ENCODE measurements at regions not wholly inside any gene's neighbourhood (a gene's known extent, or its start where the extent isn't known, plus 50 kb on each side); places are given as distances from the start of the nearest gene placed in this dataset.

- no peaks in the 10 kb centered on the region for H3K4me1 Mint-ChIP-seq
- TF ChIP-seq CTCF (IDR thresholded peaks at IDR 0.05) (no peak), EZH2 (IDR thresholded peaks at IDR 0.05; ENCODE audit: borderline replicate concordance, insufficient read depth, low read depth, low read length, poor library complexity, severe bottlenecking) (no peak)
Observed at GRCh38 chr12:107973950-107974349, 155.1 kb upstream of the WSCD2 start.

GRCh38 chr12:107976331-107976730 is 152.8 kb upstream of the WSCD2 start:
- H2AFZ ChIP-seq (ENCODE audit: insufficient read depth, low read depth, low read length, poor library complexity, severe bottlenecking) = no peak overlapping the region
- no peaks in the 10 kb centered on the region for H3K4me1 ChIP-seq (ENCODE audit: control insufficient read depth in 2 of 2, insufficient read depth in 2 of 2, low read length in 2 of 2)
- TF ChIP-seq CTCF (IDR thresholded peaks at IDR 0.05) (no peak), EZH2 (IDR thresholded peaks at IDR 0.05; ENCODE audit: borderline replicate concordance, insufficient read depth, low read depth, low read length, poor library complexity, severe bottlenecking) (no peak)
- H3K4me2 ChIP-seq (replicated peaks; ENCODE audit: low read depth, low read length, poor library complexity, severe bottlenecking) = no peak overlapping the region
- ChIA-PET POLR2A (no interaction called here), CTCF (interaction anchor here (0.9 kb wide), 1 partner anchor 14 kb away, joined by 3 read pairs; no protein-coding TSS in a partner anchor)
- intact Hi-C loops (cut with micrococcal nuclease) = no loop called here
- no peaks in the 10 kb centered on the region for H3K36me3 ChIP-seq (replicated peaks in 1 of 2; ENCODE audit: control extremely low read depth in 1 of 2, control insufficient read depth in 1 of 2, extremely low read depth in 1 of 2, insufficient read depth in 2 of 2, low read length in 1 of 2)
- H4K20me1 ChIP-seq (ENCODE audit: control insufficient read depth, insufficient read depth, low read length, poor library complexity, severe bottlenecking) = no peaks in the 10 kb centered on the region
- H3K9ac ChIP-seq (ENCODE audit: low read length) = no peak overlapping the region
- Mint-ChIP-seq H3K4me1 (no peaks in the 10 kb centered on the region), H3K9me3 (ENCODE audit: insufficient read depth) (peaks cover 3% of the 10 kb centered on the region), H3K27me3 (peaks cover 32% of the 10 kb centered on the region), H3K27ac (no peak overlapping the region), H3K4me3 (no peak overlapping the region)
- no peak overlapping the region for H3K27ac ChIP-seq (ENCODE audit: low read length in 2 of 2)
- H3K9me3 ChIP-seq (ENCODE audit: control extremely low read depth in 1 of 3, control insufficient read depth in 2 of 3, insufficient read depth in 1 of 3, low read length in 2 of 3) = peaks cover 0 to 8% (median 3%) of the 10 kb centered on the region in 3 donors
- DNase-seq (no peak), ATAC-seq (ENCODE audit: low read depth) (no peak)
- H3K27me3 ChIP-seq (replicated peaks in 1 of 4; ENCODE audit: control extremely low read depth in 1 of 4, control insufficient read depth in 3 of 4, insufficient read depth in 4 of 4, low read length in 3 of 4) = peaks cover 0 to 3% (median 0%) of the 10 kb centered on the region in 4 experiments
- no peaks in the 10 kb centered on the region for H3K79me2 ChIP-seq (ENCODE audit: control insufficient read depth, insufficient read depth, low read length)
- no peak overlapping the region for H3K4me3 ChIP-seq (ENCODE audit: control extremely low read depth in 1 of 5, extremely low read depth in 1 of 5, insufficient read depth in 1 of 5, low read depth in 2 of 5, low read length in 4 of 5)

More at GRCh38 chr12:107973950-107974349, 155.1 kb upstream of the WSCD2 start:
- Histone ChIP-seq H3K9me3 (ENCODE audit: control extremely low read depth in 1 of 3, control insufficient read depth in 2 of 3, insufficient read depth in 1 of 3, low read length in 2 of 3) (peaks cover 0 to 8% (median 3%) of the 10 kb centered on the region in 3 donors), H3K27ac (ENCODE audit: low read length in 2 of 2) (no peak overlapping the region), H3K36me3 (replicated peaks in 1 of 2; ENCODE audit: control extremely low read depth in 1 of 2, control insufficient read depth in 1 of 2, extremely low read depth in 1 of 2, insufficient read depth in 2 of 2, low read length in 1 of 2) (no peaks in the 10 kb centered on the region), H3K27me3 (replicated peaks in 1 of 4; ENCODE audit: control extremely low read depth in 1 of 4, control insufficient read depth in 3 of 4, insufficient read depth in 4 of 4, low read length in 3 of 4) (peaks cover 0 to 3% (median 0%) of the 10 kb centered on the region in 4 experiments), H3K4me3 (ENCODE audit: control extremely low read depth in 1 of 5, extremely low read depth in 1 of 5, insufficient read depth in 1 of 5, low read depth in 2 of 5, low read length in 4 of 5) (no peak overlapping the region), H4K20me1 (ENCODE audit: control insufficient read depth, insufficient read depth, low read length, poor library complexity, severe bottlenecking) (no peaks in the 10 kb centered on the region), H2AFZ (ENCODE audit: insufficient read depth, low read depth, low read length, poor library complexity, severe bottlenecking) (no peak overlapping the region), H3K9ac (ENCODE audit: low read length) (no peak overlapping the region), H3K79me2 (ENCODE audit: control insufficient read depth, insufficient read depth, low read length) (no peaks in the 10 kb centered on the region), H3K4me2 (replicated peaks; ENCODE audit: low read depth, low read length, poor library complexity, severe bottlenecking) (no peak overlapping the region), H3K4me1 (ENCODE audit: control insufficient read depth in 2 of 2, insufficient read depth in 2 of 2, low read length in 2 of 2) (no peaks in the 10 kb centered on the region)
- ChIA-PET POLR2A (no interaction called here), CTCF (no interaction called here)
- intact Hi-C loops (cut with micrococcal nuclease) = no loop called here
- H3K27me3 Mint-ChIP-seq = peaks cover 29% of the 10 kb centered on the region
- peaks cover 3% of the 10 kb centered on the region for H3K9me3 Mint-ChIP-seq (ENCODE audit: insufficient read depth)
- ATAC-seq (ENCODE audit: low read depth) (no peak), DNase-seq (no peak)
- H3K4me3 Mint-ChIP-seq = no peak overlapping the region
- no peak overlapping the region for H3K27ac Mint-ChIP-seq
